ENCODE measurements at regions not wholly inside any gene's neighbourhood (a gene's known extent, or its start where the extent isn't known, plus 50 kb on each side); places are given as distances from the start of the nearest gene placed in this dataset.

GRCh38 chr18:61727241-61728193 lies 165.3 kb downstream of the RNF152 start:
- DNase-seq, result no peak

- no peak for DNase-seq
Measured at GRCh38 chr18:61724532-61724931, 168.3 kb downstream of the RNF152 start.

GRCh38 chr18:61722247-61722646 lies 170.6 kb downstream of the RNF152 start:
- no peak for DNase-seq

GRCh38 chr18:61720496-61720895 lies 172.3 kb downstream of the RNF152 start:
- DNase-seq, result no peak

- DNase-seq, result no peak
Measured at GRCh38 chr18:61719671-61720070, 173.1 kb downstream of the RNF152 start.

GRCh38 chr18:61718944-61719343 lies 173.9 kb downstream of the RNF152 start:
- DNase-seq, result no peak

- no peak for DNase-seq
Measured at GRCh38 chr18:61714421-61714820, 178.4 kb downstream of the RNF152 start.

- no peak for DNase-seq
Measured at GRCh38 chr18:61713502-61713901, 179.3 kb downstream of the RNF152 start.

GRCh38 chr18:61710082-61710620 lies 182.7 kb downstream of the RNF152 start:
- DNase-seq, result no peak

- DNase-seq, result no peak
Measured at GRCh38 chr18:61706276-61706915, 186.4 kb downstream of the RNF152 start.

GRCh38 chr18:61703508-61703907 lies 189.3 kb downstream of the RNF152 start:
- DNase-seq, result no peak

- no peak for DNase-seq
Measured at GRCh38 chr18:61702007-61702406, 190.8 kb downstream of the RNF152 start.

GRCh38 chr18:61699397-61700110 lies 193.3 kb downstream of the RNF152 start:
- no peak for DNase-seq

GRCh38 chr18:61697306-61697909 lies 195.4 kb downstream of the RNF152 start:
- no peak for DNase-seq

GRCh38 chr18:61694236-61694635 lies 198.6 kb downstream of the RNF152 start:
- no peak for DNase-seq

GRCh38 chr18:61690418-61691138 lies 202.2 kb downstream of the RNF152 start:
- DNase-seq, result no peak

GRCh38 chr18:61687317-61687716 lies 205.5 kb downstream of the RNF152 start:
- no peak for DNase-seq

GRCh38 chr18:61683856-61684255 lies 209.0 kb downstream of the RNF152 start:
- no peak for DNase-seq

- DNase-seq, result no peak
Measured at GRCh38 chr18:61681065-61681464, 211.7 kb downstream of the RNF152 start.

GRCh38 chr18:61679836-61680235 lies 213.0 kb downstream of the RNF152 start:
- DNase-seq, result no peak

GRCh38 chr18:61677435-61677970 lies 215.3 kb downstream of the RNF152 start:
- no peak for DNase-seq
